Gastroesophageal sphincter (tissue), 3 donors: ENCODE measurements at regions not wholly inside any gene's neighbourhood (a gene's known extent, or its start where the extent isn't known, plus 50 kb on each side); places are given as distances from the start of the nearest gene placed in this dataset.

Experiments
- EP300 ChIP-seq: sonication (generic); formaldehyde crosslinking; IDR thresholded peaks from one replicate; pipeline ENCODE4 v1.6.1; 2017; ENCODE audit warnings: antibody characterized with exemption, mild to moderate bottlenecking
- POLR2AphosphoS5 ChIP-seq: sonication (generic); formaldehyde crosslinking; IDR thresholded peaks from one replicate; pipeline ENCODE4 v1.6.1; 2017; ENCODE audit warnings: antibody characterized with exemption
- TF ChIP-seq, protein P1 (sequence below), 4 experiments: fragments of 200-600 bp in 2 of 4; fragments of 450-650 bp in 2 of 4; sonication (generic) in 1 of 4; IDR thresholded peaks; one replicate each; pipeline ENCODE4 v1.5.1; 2017 to 2019; ENCODE audit warnings: antibody characterized with exemption in 4 of 4, mild to moderate bottlenecking in 2 of 4, moderate library complexity in 2 of 4

GRCh38 chr7:443279-443833, 76.3 kb downstream of the PDGFA start:
- TF ChIP-seq, protein P1, sequence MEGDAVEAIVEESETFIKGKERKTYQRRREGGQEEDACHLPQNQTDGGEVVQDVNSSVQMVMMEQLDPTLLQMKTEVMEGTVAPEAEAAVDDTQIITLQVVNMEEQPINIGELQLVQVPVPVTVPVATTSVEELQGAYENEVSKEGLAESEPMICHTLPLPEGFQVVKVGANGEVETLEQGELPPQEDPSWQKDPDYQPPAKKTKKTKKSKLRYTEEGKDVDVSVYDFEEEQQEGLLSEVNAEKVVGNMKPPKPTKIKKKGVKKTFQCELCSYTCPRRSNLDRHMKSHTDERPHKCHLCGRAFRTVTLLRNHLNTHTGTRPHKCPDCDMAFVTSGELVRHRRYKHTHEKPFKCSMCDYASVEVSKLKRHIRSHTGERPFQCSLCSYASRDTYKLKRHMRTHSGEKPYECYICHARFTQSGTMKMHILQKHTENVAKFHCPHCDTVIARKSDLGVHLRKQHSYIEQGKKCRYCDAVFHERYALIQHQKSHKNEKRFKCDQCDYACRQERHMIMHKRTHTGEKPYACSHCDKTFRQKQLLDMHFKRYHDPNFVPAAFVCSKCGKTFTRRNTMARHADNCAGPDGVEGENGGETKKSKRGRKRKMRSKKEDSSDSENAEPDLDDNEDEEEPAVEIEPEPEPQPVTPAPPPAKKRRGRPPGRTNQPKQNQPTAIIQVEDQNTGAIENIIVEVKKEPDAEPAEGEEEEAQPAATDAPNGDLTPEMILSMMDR (IDR thresholded peaks at IDR 0.05), result no peak
- TF ChIP-seq EP300 (no peak), POLR2AphosphoS5 (no peak)
